A172 (cell line): ENCODE measurements at regions not wholly inside any gene's neighbourhood (a gene's known extent, or its start where the extent isn't known, plus 50 kb on each side); places are given as distances from the start of the nearest gene placed in this dataset.

ENCODE experiments used
- DNase-seq: peaks from one replicate; pipeline ENCODE4 v3.0.0-alpha.2; 2015; ENCODE audit warnings: low spot score

- DNase-seq: no peak
Observed at GRCh38 chr2:66382091-66382490, 52.8 kb upstream of the MEIS1 start.

GRCh38 chr2:66379473-66379872, 55.5 kb upstream of the MEIS1 start:
- DNase-seq: no peak

GRCh38 chr2:66377832-66378231, 57.1 kb upstream of the MEIS1 start:
- DNase-seq: no peak

- DNase-seq: no peak
Observed at GRCh38 chr2:66370824-66371223, 64.1 kb upstream of the MEIS1 start.

GRCh38 chr2:66366619-66367018, 68.3 kb upstream of the MEIS1 start:
- no peak for DNase-seq

GRCh38 chr2:66364495-66365333, 70.2 kb upstream of the MEIS1 start:
- peak; percentile 93 for DNase-seq

GRCh38 chr2:66362701-66363100, 72.2 kb upstream of the MEIS1 start:
- DNase-seq: no peak

GRCh38 chr2:66346231-66346664, 88.7 kb upstream of the MEIS1 start:
- DNase-seq: no peak

- no peak for DNase-seq
Observed at GRCh38 chr2:66344087-66344663, 90.8 kb upstream of the MEIS1 start.

- DNase-seq: no peak
Observed at GRCh38 chr2:66343259-66343658, 91.7 kb upstream of the MEIS1 start.

- no peak for DNase-seq
Observed at GRCh38 chr2:66340521-66340920, 94.4 kb upstream of the MEIS1 start.

GRCh38 chr2:66334237-66335029, 100.5 kb upstream of the MEIS1 start:
- peak; percentile 63 for DNase-seq

- no peak for DNase-seq
Observed at GRCh38 chr2:66331176-66331575, 103.7 kb upstream of the MEIS1 start.

GRCh38 chr2:66329081-66329605, 105.8 kb upstream of the MEIS1 start:
- no peak for DNase-seq

- DNase-seq: no peak
Observed at GRCh38 chr2:66327066-66327740, 107.7 kb upstream of the MEIS1 start.

- DNase-seq: no peak
Observed at GRCh38 chr2:66324909-66325528, 109.9 kb upstream of the MEIS1 start.

GRCh38 chr2:66324356-66324755, 110.6 kb upstream of the MEIS1 start:
- no peak for DNase-seq

- DNase-seq: no peak
Observed at GRCh38 chr2:66323406-66323805, 111.5 kb upstream of the MEIS1 start.

- DNase-seq: no peak
Observed at GRCh38 chr2:66322506-66323260, 112.2 kb upstream of the MEIS1 start.

- no peak for DNase-seq
Observed at GRCh38 chr2:66318009-66318561, 116.8 kb upstream of the MEIS1 start.
